ENCODE measurements at regions not wholly inside any gene's neighbourhood (a gene's known extent, or its start where the extent isn't known, plus 50 kb on each side); places are given as distances from the start of the nearest gene placed in this dataset.

GRCh38 chr9:88821746-88822106, 169.5 kb upstream of the S1PR3 start:
- Histone ChIP-seq H3K27ac (ENCODE audit: low read depth, low read length) (no peak overlapping the region), H2AFZ (ENCODE audit: low read depth, low read length, severe bottlenecking) (no peak overlapping the region), H3F3A (ENCODE audit: insufficient read depth) (no peaks in the 10 kb centered on the region), H3K36me3 (ENCODE audit: low read length) (no peaks in the 10 kb centered on the region; the same call in 1 of the 2 replicates), H3K9me2 (replicated peaks; ENCODE audit: insufficient read depth, low read length) (no peaks in the 10 kb centered on the region), H3K79me2 (ENCODE audit: insufficient read depth, low read length) (no peaks in the 10 kb centered on the region), H3K27me3 (ENCODE audit: low read length) (no peaks in the 10 kb centered on the region), H4K20me1 (ENCODE audit: low read depth, low read length) (no peaks in the 10 kb centered on the region), H3K4me3 (ENCODE audit: insufficient read depth, low read length, poor library complexity, severe bottlenecking) (no peak overlapping the region), H3K9me3 (ENCODE audit: insufficient read depth, low read length) (no peaks in the 10 kb centered on the region), H3K9ac (ENCODE audit: low read length) (no peak overlapping the region), H3K4me2 (ENCODE audit: low read depth, low read length, poor library complexity, severe bottlenecking) (no peak overlapping the region)
- TF ChIP-seq EZH2phosphoT487 (conservative IDR thresholded peaks at IDR 0.05; ENCODE audit: low read length): no peak
- no peak for TF ChIP-seq CTCF (IDR thresholded peaks at IDR 0.05; ENCODE audit: insufficient read depth, low read length, poor library complexity, severe bottlenecking)

- H3K9me2 ChIP-seq (replicated peaks; ENCODE audit: insufficient read depth, low read length): no peaks in the 10 kb centered on the region
- no peaks in the 10 kb centered on the region for H3K27me3 ChIP-seq (ENCODE audit: low read length)
- no peak overlapping the region for H3K9ac ChIP-seq (ENCODE audit: low read length)
- TF ChIP-seq EZH2phosphoT487 (conservative IDR thresholded peaks at IDR 0.05; ENCODE audit: low read length) (no peak), CTCF (IDR thresholded peaks at IDR 0.05; ENCODE audit: insufficient read depth, low read length, poor library complexity, severe bottlenecking) (no peak)
- H2AFZ ChIP-seq (ENCODE audit: low read depth, low read length, severe bottlenecking): no peak overlapping the region
- H3F3A ChIP-seq (ENCODE audit: insufficient read depth): no peaks in the 10 kb centered on the region
- H3K79me2 ChIP-seq (ENCODE audit: insufficient read depth, low read length): no peaks in the 10 kb centered on the region
- H3K27ac ChIP-seq (ENCODE audit: low read depth, low read length): no peak overlapping the region
- no peaks in the 10 kb centered on the region for H3K9me3 ChIP-seq (ENCODE audit: insufficient read depth, low read length)
- no peaks in the 10 kb centered on the region; the same call in 1 of the 2 replicates for H3K36me3 ChIP-seq (ENCODE audit: low read length)
- H4K20me1 ChIP-seq (ENCODE audit: low read depth, low read length): no peaks in the 10 kb centered on the region
- no peak overlapping the region for H3K4me2 ChIP-seq (ENCODE audit: low read depth, low read length, poor library complexity, severe bottlenecking)
- H3K4me3 ChIP-seq (ENCODE audit: insufficient read depth, low read length, poor library complexity, severe bottlenecking): no peak overlapping the region
Measured at GRCh38 chr9:88824711-88825110, 166.6 kb upstream of the S1PR3 start.

- Histone ChIP-seq H3K9me2 (replicated peaks; ENCODE audit: insufficient read depth, low read length) (no peaks in the 10 kb centered on the region), H4K20me1 (ENCODE audit: low read depth, low read length) (no peaks in the 10 kb centered on the region), H3K4me3 (ENCODE audit: insufficient read depth, low read length, poor library complexity, severe bottlenecking) (no peak overlapping the region), H3K27me3 (ENCODE audit: low read length) (no peaks in the 10 kb centered on the region), H3F3A (ENCODE audit: insufficient read depth) (no peaks in the 10 kb centered on the region), H3K27ac (ENCODE audit: low read depth, low read length) (no peak overlapping the region), H2AFZ (ENCODE audit: low read depth, low read length, severe bottlenecking) (no peak overlapping the region), H3K36me3 (ENCODE audit: low read length) (no peaks in the 10 kb centered on the region; the same call in 1 of the 2 replicates), H3K9ac (ENCODE audit: low read length) (no peak overlapping the region), H3K79me2 (ENCODE audit: insufficient read depth, low read length) (no peaks in the 10 kb centered on the region), H3K4me2 (ENCODE audit: low read depth, low read length, poor library complexity, severe bottlenecking) (no peak overlapping the region), H3K9me3 (ENCODE audit: insufficient read depth, low read length) (no peaks in the 10 kb centered on the region)
- TF ChIP-seq CTCF (IDR thresholded peaks at IDR 0.05; ENCODE audit: insufficient read depth, low read length, poor library complexity, severe bottlenecking): no peak
- no peak for TF ChIP-seq EZH2phosphoT487 (conservative IDR thresholded peaks at IDR 0.05; ENCODE audit: low read length)
Measured at GRCh38 chr9:88826181-88826580, 165.1 kb upstream of the S1PR3 start.

Measured in SU-DHL-6 (cell line).